Aorta (tissue), 5 donors: ENCODE measurements at regions not wholly inside any gene's neighbourhood (a gene's known extent, or its start where the extent isn't known, plus 50 kb on each side); places are given as distances from the start of the nearest gene placed in this dataset.

Experiments
- ATAC-seq: fragments of 200-7000 bp; cut with Tn5 transposase; one replicate; pipeline ENCODE4 v1.9.1; 2022; ENCODE audit warnings: moderate library complexity; ENCODE audit not compliant: low FRiP score
- DNase-seq, 2 donors: peaks; one replicate each; pipeline ENCODE4 v3.0.0-alpha.2; 2020
- H3K27ac ChIP-seq, 2 donors: one replicate each; pipeline ENCODE4 v1.5.1; 2013; ENCODE audit warnings: low read length in 2 of 2, mild to moderate bottlenecking in 2 of 2, moderate library complexity in 2 of 2, control low read depth in 1 of 2, inconsistent platforms in 1 of 2, low read depth in 1 of 2
- H3K27me3 ChIP-seq, 2 donors: one replicate each; pipeline ENCODE4 v1.6.1; 2013; ENCODE audit warnings: control low read depth in 1 of 2, low read length in 1 of 2, mild to moderate bottlenecking in 1 of 2, moderate library complexity in 1 of 2; ENCODE audit not compliant: insufficient read depth in 2 of 2, control insufficient read depth in 1 of 2
- H3K36me3 ChIP-seq, 2 donors: one replicate each; pipeline ENCODE4 v1.6.1; 2013; ENCODE audit warnings: control low read depth in 1 of 2, low read length in 1 of 2, mild to moderate bottlenecking in 1 of 2; ENCODE audit not compliant: insufficient read depth in 2 of 2, control insufficient read depth in 1 of 2
- H3K4me1 ChIP-seq, 2 donors: one replicate each; pipeline ENCODE4 v1.6.1; 2013; ENCODE audit warnings: low read length in 2 of 2, control low read depth in 1 of 2, mild to moderate bottlenecking in 1 of 2, moderate library complexity in 1 of 2; ENCODE audit not compliant: insufficient read depth in 2 of 2, control insufficient read depth in 1 of 2
- H3K4me3 ChIP-seq, 2 donors: one replicate each; pipeline ENCODE4 v1.5.1; 2013; ENCODE audit warnings: low read length in 2 of 2, control low read depth in 1 of 2, mild to moderate bottlenecking in 1 of 2
- H3K9me3 ChIP-seq: one replicate; pipeline ENCODE4 v1.6.1; 2013; ENCODE audit warnings: mild to moderate bottlenecking, low read length; ENCODE audit not compliant: control insufficient read depth
- WGBS, 2 donors: extraction: QIAGEN DNeasy Blood & Tissue Kit; methylation state at CpG; one replicate each; pipeline ENCODE4 v1.1.7; 2013; 5-methylcytosine and 5-hydroxymethylcytosine counted together
- intact Hi-C, 2 donors: fragments of 100-400 bp; cut with DNase I; formaldehyde crosslinking; loops; one replicate each; pipeline versions ENCODE4 v1.14.2 to v1.15.0; 2022
- donor health status: healthy with polysubstance abuse.
- donor health status: Bipolar disorder and iron deficiency.
- donor health status: DM: no; HTN: no; CAD: no.
- donor health status: DM: no; HTN: no; CAD: no.
- donor health status: DM: yes; HTN: yes; CAD: no.

DNA sequence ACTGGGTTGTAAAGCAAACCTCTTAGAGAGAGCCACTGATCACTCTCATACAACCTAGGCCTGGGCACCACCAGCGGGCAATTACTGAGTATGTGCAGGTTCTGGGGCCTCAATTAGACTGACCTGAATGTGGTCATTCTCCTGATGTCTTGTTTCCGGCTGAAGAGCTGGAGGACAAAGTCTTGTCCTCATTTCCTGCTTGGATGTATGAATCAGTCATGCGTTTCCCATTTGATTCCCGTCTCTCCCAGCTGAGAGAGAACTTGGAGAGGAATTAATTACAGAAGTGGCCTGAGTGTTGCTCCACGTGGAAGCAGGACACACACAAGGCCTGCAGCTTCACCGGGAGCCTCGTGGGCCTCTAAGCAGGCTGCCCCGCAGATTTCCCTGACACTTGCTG lies 799.3 kb upstream of the ARGLU1 start:
- Histone ChIP-seq H3K4me3 (no peak overlapping the region), H3K27me3 (no peaks in the 10 kb centered on the region), H3K27ac (no peak overlapping the region), H3K4me1 (no peaks in the 10 kb centered on the region), H3K36me3 (no peaks in the 10 kb centered on the region), H3K9me3 (no peaks in the 10 kb centered on the region)
- DNase-seq = no peak
- no peak for ATAC-seq
- 71% methylated on average over 8 of the region's 8 CpGs for WGBS, 2 donors
- intact Hi-C loops = no loop called here

DNA sequence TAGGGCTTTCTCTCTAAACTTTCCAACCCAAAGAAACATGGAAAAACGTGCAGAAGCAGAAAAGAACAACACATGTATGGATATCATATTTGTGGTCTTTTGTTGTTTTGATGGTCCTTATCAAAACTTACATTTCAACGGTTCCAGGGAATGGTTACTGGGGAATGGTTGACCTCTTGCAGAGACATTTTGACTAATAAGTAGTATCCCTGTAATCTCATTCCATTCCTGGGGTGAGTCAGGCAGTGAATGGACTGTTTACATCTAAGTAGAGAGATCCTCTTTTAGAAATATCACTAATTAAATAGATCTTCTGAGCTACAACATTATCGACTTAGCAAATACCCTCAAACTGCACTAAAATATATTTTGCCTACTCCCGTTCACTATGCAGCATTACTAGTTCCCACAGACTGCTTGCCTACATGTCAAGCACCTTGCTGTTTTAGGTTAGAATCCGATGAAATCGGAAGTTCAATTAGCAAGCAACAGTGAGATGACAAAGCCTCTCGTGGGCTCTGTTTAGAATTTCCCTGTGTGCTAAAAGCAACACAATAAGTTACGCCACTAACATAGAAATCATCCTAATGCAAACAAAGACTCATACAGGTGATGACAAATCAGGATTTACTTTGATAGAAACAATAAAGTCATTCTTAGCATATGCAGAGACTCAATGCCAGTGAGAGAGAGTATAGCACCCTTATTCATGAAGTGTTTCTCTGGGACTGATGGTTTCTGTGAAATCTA lies 797.7 kb upstream of the ARGLU1 start:
- Histone ChIP-seq H3K27me3 (no peaks in the 10 kb centered on the region), H3K27ac (no peak overlapping the region), H3K4me3 (no peak overlapping the region), H3K4me1 (no peaks in the 10 kb centered on the region), H3K9me3 (no peaks in the 10 kb centered on the region), H3K36me3 (no peaks in the 10 kb centered on the region)
- intact Hi-C loops = no loop called here
- 62 to 64% methylated on average over 8 of the region's 8 CpGs for WGBS, 2 donors
- DNase-seq = no peak
- ATAC-seq = no peak

DNA sequence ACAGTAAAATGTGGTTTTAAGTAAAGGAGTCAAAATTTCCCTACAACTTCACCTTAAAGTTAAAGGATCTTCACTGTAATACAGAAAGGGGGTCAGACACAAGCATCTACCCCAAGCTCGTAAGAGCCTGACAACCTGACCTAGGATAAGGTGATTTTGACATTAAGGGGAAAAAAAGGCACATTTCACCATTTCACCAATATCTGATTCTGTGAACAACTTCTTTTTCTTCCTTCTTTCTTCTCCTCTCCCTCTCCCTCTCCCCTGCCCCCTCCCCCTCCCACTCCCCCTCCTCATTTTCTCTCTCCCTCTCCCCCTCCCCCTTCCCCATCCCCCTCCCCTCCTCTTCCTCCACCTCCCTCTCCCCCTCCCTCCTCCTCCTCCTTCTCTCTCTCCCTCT lies 796.7 kb upstream of the ARGLU1 start:
- no peaks in the 10 kb centered on the region for H3K36me3 ChIP-seq
- H3K4me1 ChIP-seq = no peaks in the 10 kb centered on the region
- intact Hi-C loops = no loop called here
- no peak overlapping the region for H3K27ac ChIP-seq
- H3K4me3 ChIP-seq = no peak overlapping the region
- H3K9me3 ChIP-seq = no peaks in the 10 kb centered on the region
- WGBS, 2 donors = 85 to 86% methylated on average over 1 of the region's 1 CpG
- no peaks in the 10 kb centered on the region for H3K27me3 ChIP-seq
- no peak for DNase-seq
- no peak for ATAC-seq

DNA sequence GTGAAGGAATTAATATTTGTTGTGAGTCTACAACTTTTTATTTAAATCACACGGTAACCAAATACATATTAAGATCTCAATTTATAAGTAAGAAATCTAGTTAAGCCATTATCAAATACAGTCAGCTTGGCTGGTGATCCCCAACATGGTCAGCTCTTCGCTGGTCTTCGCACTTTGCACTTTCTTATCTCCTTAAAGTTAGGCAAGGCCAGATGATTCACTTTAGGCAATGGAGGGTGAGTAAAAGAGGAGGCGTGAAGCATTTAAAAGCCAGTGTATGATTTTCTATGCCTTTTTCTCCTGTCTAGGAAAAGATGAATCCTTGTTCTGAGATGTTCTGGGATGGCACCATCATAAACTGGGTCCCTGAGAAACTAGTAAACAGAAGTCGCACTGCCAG lies 793.7 kb upstream of the ARGLU1 start:
- ATAC-seq (no peak), DNase-seq (no peak)
- intact Hi-C loops = no loop called here

DNA sequence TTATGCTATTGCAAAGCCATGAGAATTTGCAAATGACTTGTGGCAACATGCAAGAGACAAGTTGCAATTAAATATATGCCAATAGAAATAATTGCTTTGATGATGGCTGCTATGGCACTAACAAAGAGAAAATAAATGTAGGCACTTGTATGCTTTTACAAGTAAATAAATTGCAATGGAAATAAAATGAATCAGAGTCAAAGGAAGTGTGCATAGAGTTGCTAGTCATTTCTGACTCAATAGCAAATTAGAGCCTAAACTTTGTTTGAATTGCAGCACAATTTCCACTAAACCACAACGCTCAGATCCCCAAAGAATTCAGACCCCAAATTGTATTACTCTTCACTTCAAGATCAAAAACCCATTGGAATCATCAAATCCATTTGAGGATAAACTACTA lies 792.1 kb upstream of the ARGLU1 start:
- intact Hi-C loops = no loop called here
- no peak for ATAC-seq

More for the DNA sequence above, 793.7 kb upstream of the ARGLU1 start:
- Histone ChIP-seq H3K9me3 (no peaks in the 10 kb centered on the region), H3K36me3 (no peaks in the 10 kb centered on the region), H3K27me3 (no peaks in the 10 kb centered on the region), H3K4me3 (no peak overlapping the region), H3K27ac (no peak overlapping the region), H3K4me1 (no peaks in the 10 kb centered on the region)
- WGBS, 2 donors = 54 to 90% methylated on average over 5 of the region's 5 CpGs

DNA sequence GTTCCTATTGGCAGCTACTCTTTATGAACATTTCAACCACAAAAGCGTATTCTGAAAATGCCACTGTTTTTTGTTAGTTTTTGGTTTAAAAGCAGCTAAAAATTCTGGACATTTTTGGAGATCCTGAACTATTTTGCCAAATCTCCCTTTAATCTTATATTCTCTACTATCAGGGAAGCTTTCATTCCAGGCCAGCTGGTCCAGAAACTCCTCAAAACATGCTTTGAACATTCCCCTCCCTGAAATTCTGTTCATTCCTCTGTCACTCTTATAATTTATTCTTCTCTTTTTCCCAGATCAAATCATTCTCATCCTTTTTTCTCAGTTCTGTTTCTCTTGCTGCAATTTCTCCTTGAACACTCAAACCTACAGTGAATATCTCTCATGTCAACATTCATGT lies 790.9 kb upstream of the ARGLU1 start:
- H3K36me3 ChIP-seq = no peaks in the 10 kb centered on the region
- no peaks in the 10 kb centered on the region for H3K9me3 ChIP-seq
- no peaks in the 10 kb centered on the region for H3K27me3 ChIP-seq
- WGBS, 2 donors = 21 to 28% methylated on average over 1 of the region's 1 CpG
- ATAC-seq = no peak
- intact Hi-C loops = no loop called here
- no peak overlapping the region for H3K27ac ChIP-seq
- no peak for DNase-seq
- no peak overlapping the region for H3K4me3 ChIP-seq
- no peaks in the 10 kb centered on the region for H3K4me1 ChIP-seq

More for the DNA sequence above, 792.1 kb upstream of the ARGLU1 start:
- WGBS, 2 donors = 72 to 91% methylated on average over 1 of the region's 1 CpG
- Histone ChIP-seq H3K27ac (no peak overlapping the region), H3K36me3 (no peaks in the 10 kb centered on the region), H3K27me3 (no peaks in the 10 kb centered on the region), H3K4me3 (no peak overlapping the region), H3K4me1 (no peaks in the 10 kb centered on the region), H3K9me3 (no peaks in the 10 kb centered on the region)
- DNase-seq = no peak

DNA sequence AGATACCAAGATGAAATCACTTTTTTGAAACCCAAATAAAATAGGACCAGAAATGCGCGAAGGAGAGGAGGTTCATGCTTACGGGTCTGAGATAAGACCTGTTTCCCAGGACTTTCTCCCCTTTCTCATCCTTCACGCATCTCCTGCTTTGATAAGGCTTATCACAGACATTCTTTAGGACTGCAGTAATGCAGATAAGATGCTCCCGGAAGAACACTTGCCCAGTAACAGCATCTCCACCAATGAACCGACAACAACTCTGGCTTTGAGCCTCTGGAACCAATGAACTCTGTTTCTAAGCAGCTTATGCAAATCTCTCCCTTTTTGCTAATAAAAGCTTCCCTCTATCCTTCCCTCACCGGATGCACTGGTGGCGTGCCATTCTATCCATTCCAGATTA lies 783.4 kb upstream of the ARGLU1 start:
- intact Hi-C loops = no loop called here
- no peak for ATAC-seq
- no peak for DNase-seq

DNA sequence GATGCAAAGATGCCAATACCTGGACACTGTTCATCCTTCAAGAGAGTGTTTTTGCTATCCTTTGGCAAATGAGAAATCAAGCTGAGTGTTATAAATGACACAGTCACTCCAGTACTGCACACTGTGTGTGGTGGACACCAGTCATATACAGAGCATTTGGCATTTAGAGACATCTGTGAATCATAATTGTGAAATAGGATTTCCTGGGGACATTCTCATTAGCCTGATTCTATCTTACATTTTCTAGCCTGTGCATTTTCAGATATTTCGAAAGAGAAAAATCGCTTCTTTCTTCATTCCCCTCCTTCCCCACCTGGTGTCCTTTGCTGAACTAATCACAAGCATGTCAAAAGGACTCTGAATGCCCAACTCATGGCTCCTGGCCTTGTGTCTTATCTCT lies 781.0 kb upstream of the ARGLU1 start:
- intact Hi-C loops = no loop called here
- peaks cover 0 to 2% of the 10 kb centered on the region in 2 donors for H3K27me3 ChIP-seq
- DNase-seq = no peak
- ATAC-seq = no peak
- no peaks in the 10 kb centered on the region for H3K4me1 ChIP-seq
- H3K36me3 ChIP-seq = no peaks in the 10 kb centered on the region
- no peak overlapping the region for H3K27ac ChIP-seq
- no peak overlapping the region for H3K4me3 ChIP-seq
- no peaks in the 10 kb centered on the region for H3K9me3 ChIP-seq
- 93 to 94% methylated on average over 2 of the region's 2 CpGs for WGBS, 2 donors

More for the DNA sequence above, 783.4 kb upstream of the ARGLU1 start:
- Histone ChIP-seq H3K9me3 (no peaks in the 10 kb centered on the region), H3K36me3 (no peaks in the 10 kb centered on the region), H3K27ac (no peak overlapping the region), H3K27me3 (peaks cover 0 to 2% of the 10 kb centered on the region in 2 donors), H3K4me3 (no peak overlapping the region), H3K4me1 (no peaks in the 10 kb centered on the region)
- 44 to 48% methylated on average over 8 of the region's 8 CpGs for WGBS, 2 donors

DNA sequence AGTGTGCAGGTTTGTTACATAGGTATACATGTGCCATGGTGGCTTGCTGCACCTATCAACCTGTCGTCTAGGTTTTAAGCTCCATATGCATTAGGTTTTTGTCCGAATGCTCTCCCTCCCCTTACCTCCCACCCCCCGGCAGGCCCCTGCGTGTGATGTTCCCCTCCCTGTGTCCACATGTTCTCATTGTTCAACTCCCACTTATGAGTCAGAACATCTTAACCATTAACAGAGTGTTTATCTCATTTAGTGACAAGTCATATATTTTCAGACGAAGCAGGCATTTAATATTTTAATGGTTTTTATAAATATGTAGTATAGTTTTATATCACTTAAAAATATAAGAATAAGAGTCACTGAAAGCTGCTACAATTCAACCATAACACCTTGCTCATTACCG lies 780.5 kb upstream of the ARGLU1 start:
- peaks cover 0 to 2% of the 10 kb centered on the region in 2 donors for H3K27me3 ChIP-seq
- H3K36me3 ChIP-seq = no peaks in the 10 kb centered on the region
- no peak overlapping the region for H3K27ac ChIP-seq
- intact Hi-C loops = no loop called here
- H3K9me3 ChIP-seq = no peaks in the 10 kb centered on the region
- no peak overlapping the region for H3K4me3 ChIP-seq
- ATAC-seq (no peak), DNase-seq (no peak)
- no peaks in the 10 kb centered on the region for H3K4me1 ChIP-seq
- WGBS, 2 donors = 68 to 79% methylated on average over 6 of the region's 6 CpGs
